ENCODE measurements at regions not wholly inside any gene's neighbourhood (a gene's known extent, or its start where the extent isn't known, plus 50 kb on each side); places are given as distances from the start of the nearest gene placed in this dataset.

DNA sequence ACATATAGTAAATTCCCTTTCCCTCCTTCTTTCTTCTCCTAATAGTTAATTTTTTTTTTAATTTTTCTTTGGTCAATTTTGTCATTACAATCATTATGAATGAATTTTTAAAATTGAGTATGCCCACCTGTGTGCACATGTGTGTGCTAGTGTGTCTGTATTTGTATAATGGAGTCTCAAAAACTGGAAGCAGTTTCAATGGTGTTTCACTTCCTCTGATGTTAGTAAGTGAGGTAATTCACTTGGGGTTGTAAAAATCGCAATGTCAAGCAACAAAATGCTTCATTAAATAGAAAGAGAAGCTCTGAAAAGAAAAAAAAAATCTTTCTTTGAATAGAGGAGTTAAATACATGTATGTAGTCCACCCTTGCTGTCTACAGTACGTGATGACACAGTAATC is 1467.6 kb upstream of the NUDT12 start:
- TF ChIP-seq, protein P1, sequence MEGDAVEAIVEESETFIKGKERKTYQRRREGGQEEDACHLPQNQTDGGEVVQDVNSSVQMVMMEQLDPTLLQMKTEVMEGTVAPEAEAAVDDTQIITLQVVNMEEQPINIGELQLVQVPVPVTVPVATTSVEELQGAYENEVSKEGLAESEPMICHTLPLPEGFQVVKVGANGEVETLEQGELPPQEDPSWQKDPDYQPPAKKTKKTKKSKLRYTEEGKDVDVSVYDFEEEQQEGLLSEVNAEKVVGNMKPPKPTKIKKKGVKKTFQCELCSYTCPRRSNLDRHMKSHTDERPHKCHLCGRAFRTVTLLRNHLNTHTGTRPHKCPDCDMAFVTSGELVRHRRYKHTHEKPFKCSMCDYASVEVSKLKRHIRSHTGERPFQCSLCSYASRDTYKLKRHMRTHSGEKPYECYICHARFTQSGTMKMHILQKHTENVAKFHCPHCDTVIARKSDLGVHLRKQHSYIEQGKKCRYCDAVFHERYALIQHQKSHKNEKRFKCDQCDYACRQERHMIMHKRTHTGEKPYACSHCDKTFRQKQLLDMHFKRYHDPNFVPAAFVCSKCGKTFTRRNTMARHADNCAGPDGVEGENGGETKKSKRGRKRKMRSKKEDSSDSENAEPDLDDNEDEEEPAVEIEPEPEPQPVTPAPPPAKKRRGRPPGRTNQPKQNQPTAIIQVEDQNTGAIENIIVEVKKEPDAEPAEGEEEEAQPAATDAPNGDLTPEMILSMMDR (IDR thresholded peaks at IDR 0.05) = no peak
- no peak for TF ChIP-seq POLR2A (IDR thresholded peaks at IDR 0.05)
